Erythroblast (primary cell): ENCODE measurements at regions not wholly inside any gene's neighbourhood (a gene's known extent, or its start where the extent isn't known, plus 50 kb on each side); places are given as distances from the start of the nearest gene placed in this dataset.

ENCODE experiments used
- GATA1 ChIP-seq: IDR thresholded peaks from 2 replicates; pipeline ENCODE4 v1.6.1; 2011; ENCODE audit warnings: low read depth, mild to moderate bottlenecking, control low read depth, low read length, moderate library complexity
- POLR2A ChIP-seq: IDR thresholded peaks from 2 replicates; pipeline ENCODE4 v1.6.1; 2011; ENCODE audit warnings: mild to moderate bottlenecking, low read length

- TF ChIP-seq POLR2A (no peak), GATA1 (no peak)
Measured at GRCh38 chr10:78470267-78471103, 436.8 kb downstream of the RPS24 start.
